Left lung (tissue), 4 donors: ENCODE measurements at regions not wholly inside any gene's neighbourhood (a gene's known extent, or its start where the extent isn't known, plus 50 kb on each side); places are given as distances from the start of the nearest gene placed in this dataset.

Experiments used
- ATAC-seq: fragments of 200-7000 bp; cut with Tn5 transposase; one replicate; pipeline ENCODE4 v1.9.1; 2020; ENCODE audit warnings: moderate library complexity
- DNase-seq, 4 donors: peaks; one replicate each; pipeline ENCODE4 v3.0.0-alpha.2; 2013 to 2020
- H3K27ac ChIP-seq, 2 donors: fragments of 200-600 bp; sonication (generic) in 1 of 2; one replicate each; pipeline versions ENCODE4 v1.5.0 to v1.8.0; 2020 to 2021
- H3K27me3 ChIP-seq, 2 donors: fragments of 200-600 bp; sonication (generic) in 1 of 2; one replicate each; pipeline versions ENCODE4 v1.5.0 to v1.8.0; 2020 to 2021
- H3K36me3 ChIP-seq, 2 donors: fragments of 200-600 bp; sonication (generic) in 1 of 2; one replicate each; pipeline versions ENCODE4 v1.5.0 to v1.8.0; 2020 to 2021
- H3K4me1 ChIP-seq, 2 donors: fragments of 200-600 bp; one replicate each; pipeline ENCODE4 v1.8.0; 2021
- H3K4me3 ChIP-seq, 2 donors: fragments of 200-600 bp; sonication (generic) in 1 of 2; one replicate each; pipeline versions ENCODE4 v1.5.0 to v1.8.0; 2020 to 2021; ENCODE audit warnings: mild to moderate bottlenecking in 1 of 2
- H3K9me3 ChIP-seq, 2 donors: fragments of 200-600 bp; sonication (generic) in 1 of 2; one replicate each; pipeline versions ENCODE4 v1.5.0 to v1.8.0; 2020 to 2021
- CTCF ChIP-seq, 2 donors: fragments of 200-600 bp; sonication (generic) in 1 of 2; IDR thresholded peaks; one replicate each; pipeline versions ENCODE4 v1.5.0 to v1.8.0; 2021; ENCODE audit warnings: antibody characterized with exemption in 2 of 2
- intact Hi-C, 2 donors: fragments of 100-400 bp; cut with DNase I; formaldehyde crosslinking; loops; one replicate each; pipeline versions ENCODE4 v1.11.2 to v1.14.2; 2022
- donor health status: DM: no; HTN: yes; CAD: no.
- donor health status: DM: no; HTN: no; CAD: no.

GRCh38 chr4:124526331-124526730 lies 186.2 kb downstream of the ANKRD50 start:
- Histone ChIP-seq H3K27ac (peak overlapping the region in 1 of 2 donors; percentile 13), H3K27me3 (no peaks in the 10 kb centered on the region), H3K9me3 (peaks cover 0 to 3% of the 10 kb centered on the region in 2 donors), H3K4me1 (peaks cover 0 to 3% of the 10 kb centered on the region in 2 donors), H3K36me3 (no peaks in the 10 kb centered on the region), H3K4me3 (no peak overlapping the region)
- ATAC-seq (no peak), DNase-seq (no peak)
- intact Hi-C loops: no loop called here
- no peak for TF ChIP-seq CTCF (IDR thresholded peaks at IDR 0.05)

GRCh38 chr4:124526769-124527168 lies 185.8 kb downstream of the ANKRD50 start:
- no peak for DNase-seq
- ATAC-seq: no peak
- no peaks in the 10 kb centered on the region for H3K27me3 ChIP-seq
- intact Hi-C loops: no loop called here
- H3K9me3 ChIP-seq: no peaks in the 10 kb centered on the region
- no peak for TF ChIP-seq CTCF (IDR thresholded peaks at IDR 0.05)
- H3K4me3 ChIP-seq: no peak overlapping the region
- peaks cover 0 to 3% of the 10 kb centered on the region in 2 donors for H3K4me1 ChIP-seq
- H3K27ac ChIP-seq: peak overlapping the region in 1 of 2 donors; percentile 13
- no peaks in the 10 kb centered on the region for H3K36me3 ChIP-seq

GRCh38 chr4:124527364-124527763 lies 185.2 kb downstream of the ANKRD50 start:
- Histone ChIP-seq H3K4me3 (no peak overlapping the region), H3K4me1 (peaks cover 0 to 3% of the 10 kb centered on the region in 2 donors), H3K27me3 (no peaks in the 10 kb centered on the region), H3K9me3 (no peaks in the 10 kb centered on the region), H3K36me3 (no peaks in the 10 kb centered on the region), H3K27ac (no peak overlapping the region)
- ATAC-seq: no peak
- no peak for TF ChIP-seq CTCF (IDR thresholded peaks at IDR 0.05)
- DNase-seq: no peak
- intact Hi-C loops: no loop called here

- Histone ChIP-seq H3K36me3 (no peaks in the 10 kb centered on the region), H3K27ac (no peak overlapping the region), H3K4me1 (peaks cover 0 to 3% of the 10 kb centered on the region in 2 donors), H3K4me3 (no peak overlapping the region), H3K27me3 (no peaks in the 10 kb centered on the region), H3K9me3 (no peaks in the 10 kb centered on the region)
- TF ChIP-seq CTCF (IDR thresholded peaks at IDR 0.05): no peak
- intact Hi-C loops: no loop called here
- ATAC-seq: no peak
- no peak for DNase-seq
Measured at GRCh38 chr4:124529131-124529530, 183.4 kb downstream of the ANKRD50 start.

- no peak for DNase-seq
- Histone ChIP-seq H3K36me3 (no peaks in the 10 kb centered on the region), H3K9me3 (no peaks in the 10 kb centered on the region), H3K4me3 (no peak overlapping the region), H3K27me3 (no peaks in the 10 kb centered on the region), H3K27ac (no peak overlapping the region), H3K4me1 (peaks cover 0 to 3% of the 10 kb centered on the region in 2 donors)
- intact Hi-C loops: no loop called here
- ATAC-seq: no peak
- no peak for TF ChIP-seq CTCF (IDR thresholded peaks at IDR 0.05)
Measured at GRCh38 chr4:124530464-124531077, 182.0 kb downstream of the ANKRD50 start.
